Bone marrow (tissue), 2 donors: ENCODE measurements at regions not wholly inside any gene's neighbourhood (a gene's known extent, or its start where the extent isn't known, plus 50 kb on each side); places are given as distances from the start of the nearest gene placed in this dataset.

Experiments
- DNase-seq, 2 donors: peaks; one replicate each; lab custom pipeline; 2025; lab: John Stamatoyannopoulos, UW

DNA sequence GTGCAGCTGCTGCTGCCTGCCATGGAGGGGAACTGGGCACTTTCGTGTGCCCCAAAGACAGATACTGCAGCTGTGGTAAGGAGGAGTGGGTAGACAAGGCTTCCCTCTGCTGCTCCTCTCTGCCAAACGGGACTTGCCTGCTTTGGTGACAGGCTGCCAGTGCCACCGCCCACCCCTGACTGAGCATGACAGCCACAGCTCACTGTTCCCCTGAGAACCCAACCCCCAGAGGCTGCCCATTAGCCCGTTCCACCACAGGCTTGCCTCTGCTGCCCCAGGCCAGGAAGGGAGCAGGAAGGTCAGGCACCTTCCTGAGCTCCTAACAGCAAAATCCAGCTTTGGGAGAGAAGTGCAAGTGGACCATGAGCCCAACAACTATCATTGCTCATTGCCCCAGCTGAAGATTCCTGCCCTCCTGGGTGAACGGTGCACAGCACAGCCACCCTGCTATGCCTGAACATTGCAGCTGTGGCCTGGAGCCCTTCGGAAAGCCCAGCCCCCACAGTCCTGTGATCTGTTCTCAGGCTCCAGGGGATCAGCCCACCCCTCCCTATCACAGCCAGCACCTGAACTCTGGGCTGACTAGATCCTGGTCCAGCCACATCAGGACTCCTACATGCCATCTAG lies 58.7 kb upstream of the ANTXRL start:
- DNase-seq: no peak

DNA sequence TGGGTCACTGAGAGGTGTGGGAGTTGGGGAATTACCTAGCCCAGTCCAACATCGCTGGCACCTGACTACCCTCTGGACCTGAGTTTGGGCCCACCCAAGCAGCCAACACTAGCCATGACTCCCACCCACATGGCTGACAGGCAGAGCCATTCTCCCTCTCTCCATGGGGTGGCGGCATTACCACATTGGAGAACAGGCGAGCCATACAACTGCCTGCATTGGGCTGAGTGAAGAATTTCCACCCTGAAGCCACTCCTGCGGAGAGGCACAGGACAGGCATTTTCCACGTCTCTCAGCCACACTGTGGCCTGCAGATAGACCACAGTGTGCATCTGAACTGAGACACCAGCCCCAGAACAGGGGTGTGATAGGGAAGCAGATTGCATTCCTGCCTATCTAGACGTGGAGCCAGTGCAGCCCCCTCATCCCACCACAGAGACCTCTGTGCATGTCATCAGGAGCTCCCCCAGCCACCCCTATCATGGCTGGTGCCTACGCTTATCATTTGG lies 58.2 kb upstream of the ANTXRL start:
- peak in 1 of 2 donors; percentile 32 for DNase-seq

DNA sequence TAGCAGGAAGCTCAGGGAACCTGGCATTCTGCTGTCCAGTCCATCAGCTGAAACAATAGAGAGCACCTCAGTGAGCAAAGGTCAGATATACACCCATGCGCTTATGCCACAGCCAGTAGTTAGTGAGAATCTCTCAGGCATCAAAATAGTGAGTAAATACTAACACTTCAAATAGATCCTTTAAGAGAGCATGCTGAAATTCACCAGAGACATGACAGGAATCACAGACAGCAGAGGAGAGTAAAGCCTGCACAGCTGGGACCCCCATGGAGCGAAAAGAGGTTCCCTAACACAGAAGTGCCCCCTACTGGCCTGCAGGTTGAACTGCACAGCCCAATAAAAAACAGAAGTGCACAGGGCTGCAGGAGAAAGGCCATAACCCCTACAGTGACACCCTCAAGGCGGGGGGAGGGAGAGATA lies 57.6 kb upstream of the ANTXRL start:
- DNase-seq: peak in 1 of 2 donors; percentile 29

DNA sequence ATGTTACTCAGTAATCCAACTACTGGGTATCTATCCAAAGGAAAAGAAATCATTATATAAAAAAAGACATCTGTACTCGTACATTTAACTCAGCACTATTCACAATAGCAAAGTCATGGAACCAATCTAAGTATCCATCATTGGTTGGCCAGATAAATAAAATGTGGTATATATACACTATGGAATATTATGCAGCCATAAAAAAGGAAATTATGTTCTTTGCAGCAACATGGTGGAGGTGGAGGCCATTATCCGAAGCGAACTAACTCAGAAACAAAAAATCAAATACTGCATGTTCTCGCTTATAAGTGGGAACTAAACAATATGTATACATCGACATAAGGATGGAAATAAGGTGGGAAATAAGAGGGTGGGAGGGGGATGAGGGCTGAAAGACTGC lies 56.2 kb upstream of the ANTXRL start:
- DNase-seq: no peak

DNA sequence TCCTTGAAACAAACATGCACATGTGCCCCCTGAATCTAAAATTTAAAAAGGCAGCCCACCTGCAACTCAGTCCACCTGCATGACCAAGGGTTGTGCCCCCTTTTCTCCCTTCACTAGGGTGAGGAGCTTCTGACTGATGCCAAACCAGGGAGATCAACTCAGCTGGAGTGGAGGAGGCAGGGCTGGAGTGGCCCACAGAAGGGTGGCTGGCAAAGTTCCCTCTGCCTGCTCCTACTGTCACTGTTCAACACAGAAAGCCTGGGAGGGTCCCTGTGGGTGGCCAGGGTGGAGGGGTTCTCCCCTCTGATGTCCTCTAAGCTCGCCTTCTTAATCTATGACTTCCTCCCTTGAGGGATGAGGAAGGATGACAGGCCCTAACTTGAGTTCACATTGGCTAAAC lies 55.7 kb upstream of the ANTXRL start:
- no peak for DNase-seq

DNA sequence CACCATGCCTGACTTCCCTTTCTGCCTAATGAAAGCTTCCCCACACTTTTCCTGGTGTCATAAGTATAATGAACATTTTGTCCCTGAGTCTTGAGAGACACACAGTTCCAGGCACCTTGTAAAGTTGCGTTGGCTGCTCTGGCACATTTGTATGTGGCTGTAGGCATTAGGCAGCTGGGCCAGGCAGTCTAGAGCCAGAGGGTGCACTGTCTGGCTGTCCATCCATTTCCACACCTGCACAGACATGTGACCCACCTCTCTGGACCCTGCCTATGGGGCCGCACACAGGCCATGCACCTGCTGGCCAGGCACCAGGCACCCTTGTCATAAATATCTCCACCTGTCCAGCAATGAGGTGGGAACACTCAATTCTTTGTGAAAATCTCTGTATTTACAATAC lies 54.7 kb upstream of the ANTXRL start:
- DNase-seq: no peak

DNA sequence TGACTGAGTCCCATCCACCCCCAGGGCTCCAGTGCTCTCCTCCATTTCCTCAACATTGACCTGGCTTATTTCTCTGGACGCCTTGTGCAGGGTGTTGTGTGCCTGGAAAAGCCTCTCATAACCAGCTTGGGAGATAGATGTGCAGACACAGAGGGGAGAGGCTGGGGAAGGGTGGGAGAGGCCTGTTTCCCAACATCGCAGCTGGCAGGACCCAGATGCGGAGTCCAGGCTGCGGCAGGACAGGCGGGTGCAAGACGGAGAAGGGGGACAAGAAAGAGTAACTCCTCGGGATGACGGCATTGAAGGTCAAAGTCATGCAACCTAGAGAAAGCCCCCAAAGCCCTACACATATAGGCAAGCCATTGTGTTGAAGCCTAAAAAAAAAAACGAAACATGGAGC lies 54.1 kb upstream of the ANTXRL start:
- DNase-seq: no peak

DNA sequence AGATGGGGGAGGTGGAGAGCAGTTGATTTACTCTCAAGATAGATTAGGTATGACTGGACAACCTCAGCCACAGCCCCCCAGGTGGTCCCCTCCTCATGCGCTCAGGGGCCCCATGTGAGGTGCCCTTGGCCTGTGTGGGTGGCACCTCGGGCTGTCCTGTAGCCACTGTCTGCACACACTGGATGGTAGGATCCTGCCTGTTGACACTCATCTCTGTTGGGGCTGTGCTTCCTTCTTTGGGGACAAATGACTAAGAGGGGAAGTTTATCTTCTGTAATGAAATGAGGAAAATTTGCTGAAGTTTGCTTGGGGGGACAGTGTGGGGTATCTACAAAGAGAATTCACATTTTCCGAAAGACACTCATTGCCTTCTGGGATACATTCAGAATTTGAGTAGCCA lies 53.6 kb upstream of the ANTXRL start:
- no peak for DNase-seq

DNA sequence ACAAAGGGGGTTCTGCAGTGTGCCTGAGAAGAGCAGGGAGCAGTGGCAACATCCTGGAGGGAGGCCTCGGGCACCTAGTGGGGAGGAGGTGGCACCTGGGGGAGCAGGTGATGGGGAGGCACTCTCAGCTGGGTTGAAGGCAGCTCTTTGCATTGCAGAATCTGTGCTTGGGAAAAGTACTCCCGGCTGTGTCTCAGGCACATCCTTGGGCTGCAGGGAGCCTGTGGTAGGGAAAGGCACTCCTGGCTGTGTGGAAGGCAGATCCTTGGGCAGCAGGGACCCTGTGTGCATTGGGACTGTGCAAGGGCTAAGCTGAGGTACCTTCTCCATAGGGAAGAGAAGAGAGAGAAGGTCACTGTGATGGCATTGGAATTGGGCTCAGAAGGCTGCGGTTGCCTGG lies 52.8 kb upstream of the ANTXRL start:
- DNase-seq: no peak

DNA sequence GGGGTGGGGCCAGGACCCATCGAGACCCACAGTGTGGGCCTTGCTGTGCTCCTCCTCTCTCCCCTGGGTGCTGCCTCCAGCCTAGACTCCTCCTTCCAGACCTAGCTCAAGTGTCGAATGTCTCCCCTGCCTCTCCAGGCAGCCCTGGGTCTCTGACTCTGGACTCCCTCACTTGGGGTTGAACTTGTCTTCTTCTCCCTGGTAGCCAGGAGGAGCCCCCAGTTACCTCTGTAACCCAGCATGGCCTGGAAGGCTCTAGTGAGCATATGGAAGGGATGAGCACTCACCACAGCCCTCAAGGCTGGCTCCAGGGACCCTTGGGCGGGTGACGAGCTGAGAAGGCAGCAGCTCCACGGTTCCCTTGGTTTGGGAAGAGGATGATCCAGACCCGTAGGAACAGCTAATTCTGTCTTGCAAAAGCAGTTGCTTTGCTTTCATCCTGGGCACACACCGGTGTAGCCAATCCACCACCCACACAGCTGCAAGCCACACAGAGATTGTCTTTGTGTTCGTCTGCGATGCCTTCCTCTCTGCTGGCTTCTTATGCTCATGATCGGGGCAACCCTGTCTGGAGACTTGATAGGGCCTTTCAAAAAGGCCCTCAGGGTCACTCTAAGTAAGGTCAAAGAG lies 52.3 kb upstream of the ANTXRL start:
- DNase-seq: no peak

DNA sequence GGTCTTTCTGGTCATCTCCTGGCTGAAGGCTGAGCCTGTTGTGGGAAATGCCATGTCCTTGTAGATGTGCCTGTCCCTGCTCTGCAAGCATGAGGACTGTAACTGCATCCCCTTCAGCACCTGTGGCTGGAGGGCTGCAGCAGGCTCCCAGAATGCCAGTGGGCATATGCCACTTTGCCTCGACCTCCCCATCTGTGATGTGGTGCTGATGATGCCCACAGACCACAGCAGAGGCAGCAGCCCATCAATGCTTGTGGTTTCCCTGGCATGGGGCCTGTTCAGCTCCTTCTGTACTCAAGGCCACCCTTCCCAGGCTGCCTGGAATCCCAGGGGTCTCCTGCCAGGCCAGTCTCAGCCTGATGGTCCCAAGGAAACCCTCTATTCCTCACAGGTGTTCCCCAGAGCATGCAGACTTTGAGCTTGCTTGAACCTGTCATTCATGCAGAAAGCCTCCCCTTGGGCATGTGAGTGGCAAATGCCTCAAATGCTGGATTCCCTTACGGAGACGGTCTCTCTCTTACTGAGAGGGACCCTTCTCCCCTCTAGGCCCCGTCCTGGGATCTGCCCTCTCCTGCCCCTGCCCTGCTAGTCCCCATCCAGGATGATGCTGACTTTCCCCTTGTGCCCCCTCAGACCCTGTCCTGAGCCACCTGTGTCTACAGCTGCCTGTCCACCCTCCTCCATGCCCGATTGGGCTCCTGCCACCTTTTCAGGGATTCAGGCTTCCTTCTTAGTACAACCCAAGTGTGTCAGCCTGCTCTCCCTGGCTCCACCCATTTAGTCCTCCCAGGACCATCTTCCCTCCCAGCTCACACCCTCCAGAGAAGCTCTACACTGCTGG lies 50.9 kb upstream of the ANTXRL start:
- no peak for DNase-seq

DNA sequence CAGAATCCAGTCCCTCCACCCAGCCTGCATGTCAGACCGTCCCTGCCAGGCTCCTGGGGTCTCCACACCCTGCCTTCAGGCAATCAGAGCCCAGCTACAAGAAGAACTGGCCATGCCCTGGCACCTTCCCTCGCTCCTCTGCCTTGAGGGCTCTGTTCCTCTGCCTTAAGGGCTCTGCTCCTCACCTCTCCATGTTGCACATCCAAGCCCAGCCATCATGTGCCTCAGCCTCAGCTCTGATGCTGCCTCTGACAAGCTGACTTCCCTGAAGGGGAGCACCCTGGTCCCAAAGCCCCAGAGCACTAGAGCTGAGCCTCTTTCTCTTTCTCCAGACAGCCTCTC lies 50.3 kb upstream of the ANTXRL start:
- DNase-seq: no peak

DNA sequence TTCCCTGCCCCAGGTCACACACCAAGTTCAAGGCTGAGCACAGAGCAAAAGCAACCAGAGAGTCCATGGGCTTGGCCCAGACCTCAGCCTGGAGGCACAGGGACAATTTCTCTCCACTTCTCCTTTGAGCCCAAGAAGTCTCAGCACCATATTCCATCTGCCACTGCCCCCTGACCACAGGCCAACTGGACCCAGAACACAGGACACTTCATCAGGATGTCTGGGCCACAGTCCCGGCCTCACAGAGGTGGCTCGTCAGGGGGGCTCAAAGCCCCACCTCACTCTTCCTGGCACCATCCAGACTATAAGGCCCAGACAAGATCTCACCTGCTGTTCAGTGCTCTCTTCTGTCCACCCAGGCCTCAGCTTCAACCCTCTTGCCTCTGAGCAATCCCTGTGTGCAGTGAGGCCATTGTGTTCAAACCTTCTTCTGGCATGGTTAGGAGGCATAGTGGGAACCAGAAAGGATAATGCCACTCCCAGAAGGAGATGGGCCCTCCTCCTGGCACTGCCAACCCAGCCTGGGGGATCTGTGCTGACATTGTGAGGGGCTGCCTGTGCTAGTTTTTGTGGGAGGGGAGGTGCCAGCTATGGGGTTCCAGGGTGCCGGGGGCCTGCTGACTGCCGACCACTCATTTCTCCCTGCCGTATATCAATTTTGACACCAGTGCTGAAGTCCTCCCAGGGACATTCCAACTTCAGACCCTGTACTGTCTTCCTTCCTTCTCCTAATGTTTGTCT lies 49.7 kb upstream of the ANTXRL start:
- no peak for DNase-seq
